Endothelial cell (in vitro differentiated cells): ENCODE measurements at regions not wholly inside any gene's neighbourhood (a gene's known extent, or its start where the extent isn't known, plus 50 kb on each side); places are given as distances from the start of the nearest gene placed in this dataset.

Experiments used
- DNase-seq: peaks from one replicate; pipeline ENCODE4 v3.0.0; 2021; ENCODE audit warnings: low spot score
- H3K27ac Mint-ChIP-seq: one replicate; pipeline ENCODE4 v1.8.0; 2021; ENCODE audit warnings: mixed read lengths, inconsistent platforms; ENCODE audit not compliant: unreplicated experiment
- H3K27me3 Mint-ChIP-seq: one replicate; pipeline ENCODE4 v1.8.0; 2021; ENCODE audit warnings: mild to moderate bottlenecking, moderate library complexity, mixed read lengths, inconsistent platforms; ENCODE audit not compliant: unreplicated experiment
- H3K36me3 Mint-ChIP-seq: one replicate; pipeline ENCODE4 v1.8.0; 2021; ENCODE audit warnings: mild to moderate bottlenecking, low read depth, mixed read lengths, inconsistent platforms; ENCODE audit not compliant: unreplicated experiment
- H3K4me1 Mint-ChIP-seq: one replicate; pipeline ENCODE4 v1.8.0; 2021; ENCODE audit warnings: mild to moderate bottlenecking, mixed read lengths, inconsistent platforms; ENCODE audit not compliant: unreplicated experiment
- H3K4me3 Mint-ChIP-seq: one replicate; pipeline ENCODE4 v1.8.0; 2021; ENCODE audit warnings: mild to moderate bottlenecking, mixed read lengths, inconsistent platforms; ENCODE audit not compliant: unreplicated experiment
- H3K9me3 Mint-ChIP-seq: one replicate; pipeline ENCODE4 v1.8.0; 2021; ENCODE audit warnings: mixed read lengths, inconsistent platforms; ENCODE audit not compliant: unreplicated experiment
- TF ChIP-seq, protein P1 (sequence below): fragments of 200-600 bp; sonication (generic); IDR thresholded peaks from one replicate; pipeline ENCODE4 v1.5.0; 2021; ENCODE audit warnings: antibody characterized with exemption; ENCODE audit not compliant: unreplicated experiment

DNA sequence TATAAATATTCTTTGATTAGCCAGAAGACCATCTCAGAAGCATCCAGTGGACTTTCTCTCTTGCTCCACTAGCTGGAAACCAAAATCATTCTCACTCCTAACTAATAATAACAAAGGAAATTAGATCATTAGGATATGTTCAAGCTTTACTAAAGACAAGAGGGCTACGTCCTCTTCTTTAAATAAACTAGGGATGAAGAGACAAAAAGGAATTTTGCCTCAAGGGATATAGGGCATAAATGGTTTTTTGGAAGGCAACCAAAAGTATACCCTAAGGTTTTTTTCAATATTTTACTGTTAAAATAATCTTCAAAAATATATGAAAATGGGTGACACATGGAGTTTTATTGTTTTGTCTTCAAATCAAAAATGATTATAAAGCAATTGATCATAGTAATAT lies 745.8 kb downstream of the MRPL39 start:
- H3K4me1 Mint-ChIP-seq: no peaks in the 10 kb centered on the region
- TF ChIP-seq, protein P1, sequence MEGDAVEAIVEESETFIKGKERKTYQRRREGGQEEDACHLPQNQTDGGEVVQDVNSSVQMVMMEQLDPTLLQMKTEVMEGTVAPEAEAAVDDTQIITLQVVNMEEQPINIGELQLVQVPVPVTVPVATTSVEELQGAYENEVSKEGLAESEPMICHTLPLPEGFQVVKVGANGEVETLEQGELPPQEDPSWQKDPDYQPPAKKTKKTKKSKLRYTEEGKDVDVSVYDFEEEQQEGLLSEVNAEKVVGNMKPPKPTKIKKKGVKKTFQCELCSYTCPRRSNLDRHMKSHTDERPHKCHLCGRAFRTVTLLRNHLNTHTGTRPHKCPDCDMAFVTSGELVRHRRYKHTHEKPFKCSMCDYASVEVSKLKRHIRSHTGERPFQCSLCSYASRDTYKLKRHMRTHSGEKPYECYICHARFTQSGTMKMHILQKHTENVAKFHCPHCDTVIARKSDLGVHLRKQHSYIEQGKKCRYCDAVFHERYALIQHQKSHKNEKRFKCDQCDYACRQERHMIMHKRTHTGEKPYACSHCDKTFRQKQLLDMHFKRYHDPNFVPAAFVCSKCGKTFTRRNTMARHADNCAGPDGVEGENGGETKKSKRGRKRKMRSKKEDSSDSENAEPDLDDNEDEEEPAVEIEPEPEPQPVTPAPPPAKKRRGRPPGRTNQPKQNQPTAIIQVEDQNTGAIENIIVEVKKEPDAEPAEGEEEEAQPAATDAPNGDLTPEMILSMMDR: no peak
- peaks cover 11% of the 10 kb centered on the region for H3K9me3 Mint-ChIP-seq
- no peak for DNase-seq
- no peaks in the 10 kb centered on the region for H3K36me3 Mint-ChIP-seq
- H3K27me3 Mint-ChIP-seq: no peaks in the 10 kb centered on the region
- H3K27ac Mint-ChIP-seq: no peak overlapping the region
- H3K4me3 Mint-ChIP-seq: no peak overlapping the region

DNA sequence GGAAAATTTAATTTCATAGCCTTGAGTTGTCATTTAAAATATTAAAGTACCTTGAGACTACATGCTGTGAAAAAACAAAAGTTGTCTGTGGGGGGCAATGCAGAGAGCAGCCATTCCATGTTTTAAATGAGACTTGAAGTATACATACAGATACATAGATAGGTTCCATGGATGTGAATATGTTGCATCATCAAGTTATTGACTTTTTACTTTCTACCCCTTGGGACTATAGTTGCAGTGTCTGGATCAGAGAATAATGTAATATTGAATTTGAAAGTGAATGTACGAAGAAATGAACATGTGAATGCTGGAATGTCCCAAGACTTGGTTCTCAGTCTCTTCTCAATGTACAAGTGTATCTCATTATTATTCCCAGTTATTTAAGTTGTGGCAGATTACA lies 751.0 kb downstream of the MRPL39 start:
- no peak for DNase-seq
- TF ChIP-seq, protein P1: no peak
- Mint-ChIP-seq H3K4me1 (no peaks in the 10 kb centered on the region), H3K27me3 (no peaks in the 10 kb centered on the region), H3K27ac (no peak overlapping the region), H3K36me3 (no peaks in the 10 kb centered on the region), H3K4me3 (no peak overlapping the region), H3K9me3 (peaks cover 5% of the 10 kb centered on the region)

DNA sequence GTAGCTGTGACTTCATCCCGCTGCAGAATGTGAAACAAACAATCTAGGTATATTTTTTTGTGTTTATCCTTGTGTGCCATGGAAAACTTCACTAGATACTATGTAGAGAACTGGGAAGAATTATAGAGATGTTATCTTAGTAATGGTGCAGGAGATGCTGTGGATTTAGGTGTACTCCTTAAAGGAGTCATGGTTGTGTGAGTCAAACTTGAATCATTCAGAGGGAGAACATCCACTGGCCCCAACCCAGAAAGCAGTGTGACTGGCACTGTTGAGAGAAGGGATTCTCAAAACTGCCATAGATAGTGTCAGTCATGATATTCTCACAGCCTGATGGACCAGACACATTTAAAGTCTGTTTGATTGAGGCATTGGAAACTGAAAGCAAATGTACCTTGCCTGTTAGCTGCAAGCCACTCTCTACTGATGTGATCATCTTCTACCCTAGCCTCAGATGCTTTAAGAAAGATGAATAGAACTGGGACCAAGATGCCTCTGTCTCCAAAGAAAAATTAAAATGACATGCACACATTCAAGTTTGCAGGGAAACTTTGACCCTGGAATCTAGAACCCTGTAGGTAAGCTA lies 754.6 kb downstream of the MRPL39 start:
- Mint-ChIP-seq H3K27me3 (no peaks in the 10 kb centered on the region), H3K36me3 (no peaks in the 10 kb centered on the region), H3K4me1 (no peaks in the 10 kb centered on the region), H3K9me3 (no peaks in the 10 kb centered on the region), H3K27ac (no peak overlapping the region), H3K4me3 (no peak overlapping the region)
- DNase-seq: no peak
- TF ChIP-seq, protein P1: no peak

DNA sequence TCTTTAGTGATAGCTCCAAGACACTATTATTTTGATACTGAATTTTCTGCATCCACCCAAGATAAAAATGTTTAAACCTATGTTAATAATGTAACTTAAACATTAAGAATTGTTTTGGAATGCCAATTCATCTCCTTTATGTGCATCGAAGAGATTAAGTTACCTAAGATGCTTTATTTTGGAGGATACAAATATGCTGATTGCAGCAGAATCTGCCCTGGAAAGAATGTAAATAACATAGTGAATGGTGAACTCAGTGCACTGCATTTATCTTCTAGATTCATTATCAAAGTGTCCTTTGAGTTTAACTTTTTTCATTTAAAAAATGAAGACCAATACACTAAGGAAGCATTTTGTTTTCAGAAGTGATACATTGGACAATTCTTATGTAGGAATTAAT lies 757.2 kb downstream of the MRPL39 start:
- no peaks in the 10 kb centered on the region for H3K9me3 Mint-ChIP-seq
- H3K27me3 Mint-ChIP-seq: no peaks in the 10 kb centered on the region
- DNase-seq: no peak
- H3K4me1 Mint-ChIP-seq: no peaks in the 10 kb centered on the region
- H3K36me3 Mint-ChIP-seq: no peaks in the 10 kb centered on the region
- TF ChIP-seq, protein P1: no peak
- H3K4me3 Mint-ChIP-seq: no peak overlapping the region
- H3K27ac Mint-ChIP-seq: no peak overlapping the region

DNA sequence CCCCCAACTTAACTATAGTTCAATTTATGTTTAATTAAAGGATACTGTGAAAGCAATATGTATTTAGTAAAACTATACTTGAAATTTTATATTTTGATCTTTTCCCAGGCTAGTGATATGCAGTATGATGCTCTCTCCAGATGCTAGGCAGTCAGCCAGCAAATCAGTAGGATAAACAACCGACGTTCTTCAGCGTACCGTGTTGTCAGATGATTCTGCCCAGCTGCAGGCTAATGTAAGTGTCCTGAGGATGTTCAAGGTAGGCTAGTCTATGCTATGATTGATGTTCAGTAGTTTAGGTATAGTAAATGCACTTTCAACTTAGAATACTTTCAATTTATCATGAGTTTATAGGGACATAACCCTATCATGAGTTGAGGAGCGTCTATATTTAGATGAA lies 762.6 kb downstream of the MRPL39 start:
- no peak for DNase-seq
- no peak overlapping the region for H3K27ac Mint-ChIP-seq
- TF ChIP-seq, protein P1: no peak
- no peaks in the 10 kb centered on the region for H3K27me3 Mint-ChIP-seq
- H3K4me3 Mint-ChIP-seq: no peak overlapping the region
- H3K9me3 Mint-ChIP-seq: peaks cover 3% of the 10 kb centered on the region
- H3K4me1 Mint-ChIP-seq: no peaks in the 10 kb centered on the region
- H3K36me3 Mint-ChIP-seq: no peaks in the 10 kb centered on the region
